ENCODE measurements at regions not wholly inside any gene's neighbourhood (a gene's known extent, or its start where the extent isn't known, plus 50 kb on each side); places are given as distances from the start of the nearest gene placed in this dataset.

- TF ChIP-seq, protein P1, sequence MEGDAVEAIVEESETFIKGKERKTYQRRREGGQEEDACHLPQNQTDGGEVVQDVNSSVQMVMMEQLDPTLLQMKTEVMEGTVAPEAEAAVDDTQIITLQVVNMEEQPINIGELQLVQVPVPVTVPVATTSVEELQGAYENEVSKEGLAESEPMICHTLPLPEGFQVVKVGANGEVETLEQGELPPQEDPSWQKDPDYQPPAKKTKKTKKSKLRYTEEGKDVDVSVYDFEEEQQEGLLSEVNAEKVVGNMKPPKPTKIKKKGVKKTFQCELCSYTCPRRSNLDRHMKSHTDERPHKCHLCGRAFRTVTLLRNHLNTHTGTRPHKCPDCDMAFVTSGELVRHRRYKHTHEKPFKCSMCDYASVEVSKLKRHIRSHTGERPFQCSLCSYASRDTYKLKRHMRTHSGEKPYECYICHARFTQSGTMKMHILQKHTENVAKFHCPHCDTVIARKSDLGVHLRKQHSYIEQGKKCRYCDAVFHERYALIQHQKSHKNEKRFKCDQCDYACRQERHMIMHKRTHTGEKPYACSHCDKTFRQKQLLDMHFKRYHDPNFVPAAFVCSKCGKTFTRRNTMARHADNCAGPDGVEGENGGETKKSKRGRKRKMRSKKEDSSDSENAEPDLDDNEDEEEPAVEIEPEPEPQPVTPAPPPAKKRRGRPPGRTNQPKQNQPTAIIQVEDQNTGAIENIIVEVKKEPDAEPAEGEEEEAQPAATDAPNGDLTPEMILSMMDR (conservative IDR thresholded peaks at IDR 0.05; ENCODE audit: low read length) = no peak
- TF ChIP-seq EZH2phosphoT487 (IDR thresholded peaks at IDR 0.05; ENCODE audit: borderline replicate concordance, low read depth, low read length) = no peak
Observed at GRCh38 chr1:164311377-164311776, 247.6 kb upstream of the PBX1 start.
